CD4-positive, alpha-beta T cell treated with Interleukin-4 for 4 hours (primary cell): ENCODE measurements at regions not wholly inside any gene's neighbourhood (a gene's known extent, or its start where the extent isn't known, plus 50 kb on each side); places are given as distances from the start of the nearest gene placed in this dataset.

Experiments
- DNase-seq: peaks from one replicate; pipeline ENCODE4 v3.0.0-alpha.2; 2020

GRCh38 chr13:32863596-32863995 is 152.6 kb upstream of the KL start:
- no peak for DNase-seq

GRCh38 chr13:32866921-32867320 is 149.3 kb upstream of the KL start:
- no peak for DNase-seq

GRCh38 chr13:32877491-32877890 is 138.7 kb upstream of the KL start:
- no peak for DNase-seq

- no peak for DNase-seq
Measured at GRCh38 chr13:32878163-32878562, 138.1 kb upstream of the KL start.

GRCh38 chr13:32880636-32881035 is 135.6 kb upstream of the KL start:
- no peak for DNase-seq

- DNase-seq = no peak
Measured at GRCh38 chr13:32881074-32881776, 135.0 kb upstream of the KL start.

- DNase-seq = no peak
Measured at GRCh38 chr13:32881777-32882145, 134.5 kb upstream of the KL start.

- no peak for DNase-seq
Measured at GRCh38 chr13:32882691-32883090, 133.5 kb upstream of the KL start.

- no peak for DNase-seq
Measured at GRCh38 chr13:32883474-32883873, 132.7 kb upstream of the KL start.

GRCh38 chr13:32887617-32888016 is 128.6 kb upstream of the KL start:
- no peak for DNase-seq

- no peak for DNase-seq
Measured at GRCh38 chr13:32889986-32890565, 126.1 kb upstream of the KL start.

GRCh38 chr13:32893176-32893575 is 123.0 kb upstream of the KL start:
- DNase-seq = no peak

GRCh38 chr13:32894589-32895001 is 121.6 kb upstream of the KL start:
- no peak for DNase-seq

- DNase-seq = no peak
Measured at GRCh38 chr13:32895296-32895695, 120.9 kb upstream of the KL start.

- no peak for DNase-seq
Measured at GRCh38 chr13:32897296-32897695, 118.9 kb upstream of the KL start.

- DNase-seq = no peak
Measured at GRCh38 chr13:32902029-32902780, 114.0 kb upstream of the KL start.

- DNase-seq = no peak
Measured at GRCh38 chr13:32902874-32903273, 113.3 kb upstream of the KL start.

GRCh38 chr13:32903720-32904119 is 112.5 kb upstream of the KL start:
- no peak for DNase-seq

- DNase-seq = no peak
Measured at GRCh38 chr13:32904266-32904665, 112.0 kb upstream of the KL start.

- peak; percentile 4 for DNase-seq
Measured at GRCh38 chr13:32905063-32905863, 111.0 kb upstream of the KL start.

GRCh38 chr13:32905864-32906180 is 110.4 kb upstream of the KL start:
- DNase-seq = no peak

GRCh38 chr13:32907211-32907610 is 109.0 kb upstream of the KL start:
- no peak for DNase-seq

- DNase-seq = no peak
Measured at GRCh38 chr13:32910530-32910929, 105.7 kb upstream of the KL start.

GRCh38 chr13:32911506-32911905 is 104.7 kb upstream of the KL start:
- peak; percentile 3 for DNase-seq
